OCI-LY1 (cell line): ENCODE measurements at regions not wholly inside any gene's neighbourhood (a gene's known extent, or its start where the extent isn't known, plus 50 kb on each side); places are given as distances from the start of the nearest gene placed in this dataset.

Experiments
- H2AFZ ChIP-seq: fragments of 200-600 bp; sonication (generic), shearing (Covaris generic); 2 replicates; pipeline ENCODE4 v1.6.0; 2014; ENCODE audit warnings: antibody characterized with exemption, mild to moderate bottlenecking, low read length
- H3F3A ChIP-seq: fragments of 200-600 bp; sonication (generic), shearing (Covaris generic); 2 replicates; pipeline ENCODE4 v1.6.0; 2014; ENCODE audit warnings: mild to moderate bottlenecking, antibody characterized with exemption, low read length, moderate library complexity; ENCODE audit not compliant: insufficient read depth
- H3K27ac ChIP-seq: fragments of 200-600 bp; sonication (generic); 2 replicates; pipeline ENCODE4 v1.5.1; 2014; ENCODE audit warnings: low read length, mixed run types, mild to moderate bottlenecking, low read depth; ENCODE audit not compliant: poor library complexity, severe bottlenecking
- H3K27me3 ChIP-seq: fragments of 200-600 bp; sonication (generic); 2 replicates; pipeline ENCODE4 v1.6.0; 2014; ENCODE audit warnings: antibody characterized with exemption, mild to moderate bottlenecking, low read length, moderate library complexity; ENCODE audit not compliant: insufficient read depth
- H3K36me3 ChIP-seq: fragments of 200-600 bp; sonication (generic); 2 replicates; pipeline ENCODE4 v1.6.1; 2014; ENCODE audit warnings: mild to moderate bottlenecking, antibody characterized with exemption, low read length, moderate library complexity, mixed read lengths; ENCODE audit not compliant: insufficient read depth
- H3K4me1 ChIP-seq: fragments of 200-600 bp; sonication (generic); 2 replicates; pipeline ENCODE4 v1.5.1; 2014; ENCODE audit warnings: mild to moderate bottlenecking, low read length, moderate library complexity; ENCODE audit not compliant: insufficient read depth, severe bottlenecking
- H3K4me2 ChIP-seq: fragments of 200-600 bp; sonication (generic), shearing (Covaris generic); 2 replicates; pipeline ENCODE4 v1.6.1; 2014; ENCODE audit warnings: low read length
- H3K4me3 ChIP-seq: fragments of 200-600 bp; sonication (generic); 2 replicates; pipeline ENCODE4 v1.5.1; 2014; ENCODE audit warnings: low read length, low read depth, mild to moderate bottlenecking, mixed read lengths; ENCODE audit not compliant: poor library complexity, severe bottlenecking
- H3K79me2 ChIP-seq: fragments of 200-600 bp; shearing (Covaris generic); 2 replicates; pipeline ENCODE4 v1.6.1; 2016; ENCODE audit warnings: mixed run types, low read length, mixed read lengths; ENCODE audit not compliant: insufficient read depth
- H3K9ac ChIP-seq: fragments of 200-600 bp; sonication (generic), shearing (Covaris generic); 2 replicates; pipeline ENCODE4 v1.6.1; 2014; ENCODE audit warnings: mild to moderate bottlenecking, low read length, mixed read lengths
- H3K9me2 ChIP-seq: fragments of 200-600 bp; sonication (generic), shearing (Covaris generic); 2 replicates; pipeline ENCODE4 v1.6.1; 2014; ENCODE audit warnings: low read depth, mild to moderate bottlenecking, low read length, mixed read lengths
- H3K9me3 ChIP-seq: fragments of 200-600 bp; shearing (Covaris generic); 2 replicates; pipeline ENCODE4 v1.6.1; 2014; ENCODE audit warnings: low read length, mixed read lengths
- H4K20me1 ChIP-seq: fragments of 200-600 bp; sonication (generic), shearing (Covaris generic); 2 replicates; pipeline ENCODE4 v1.6.0; 2016; ENCODE audit warnings: mild to moderate bottlenecking, low read length; ENCODE audit not compliant: insufficient read depth
- EZH2 ChIP-seq: fragments of 200-600 bp; sonication (generic), shearing (Covaris generic); IDR thresholded peaks from 2 replicates; pipeline ENCODE4 v1.8.0; 2017; ENCODE audit warnings: borderline replicate concordance, mixed run types, mild to moderate bottlenecking, antibody characterized with exemption, low read length, moderate library complexity, mixed read lengths
- TF ChIP-seq, protein P1 (sequence below): fragments of 200-600 bp; sonication (generic), shearing (Covaris generic); IDR thresholded peaks from 2 replicates; pipeline ENCODE4 v1.5.1; 2017; ENCODE audit warnings: mild to moderate bottlenecking, antibody characterized with exemption, low read length, moderate library complexity, mixed read lengths

GRCh38 chr5:3911773-3912172 lies 316.1 kb downstream of the IRX1 start:
- H3K27ac ChIP-seq = no peak overlapping the region
- H3K9me2 ChIP-seq = no peaks in the 10 kb centered on the region
- no peak overlapping the region for H3K4me2 ChIP-seq
- no peaks in the 10 kb centered on the region for H3F3A ChIP-seq
- H3K27me3 ChIP-seq = no peaks in the 10 kb centered on the region
- H3K4me1 ChIP-seq = no peaks in the 10 kb centered on the region
- H3K9ac ChIP-seq = no peak overlapping the region
- no peaks in the 10 kb centered on the region for H3K36me3 ChIP-seq
- H3K4me3 ChIP-seq = no peak overlapping the region
- TF ChIP-seq, protein P1, sequence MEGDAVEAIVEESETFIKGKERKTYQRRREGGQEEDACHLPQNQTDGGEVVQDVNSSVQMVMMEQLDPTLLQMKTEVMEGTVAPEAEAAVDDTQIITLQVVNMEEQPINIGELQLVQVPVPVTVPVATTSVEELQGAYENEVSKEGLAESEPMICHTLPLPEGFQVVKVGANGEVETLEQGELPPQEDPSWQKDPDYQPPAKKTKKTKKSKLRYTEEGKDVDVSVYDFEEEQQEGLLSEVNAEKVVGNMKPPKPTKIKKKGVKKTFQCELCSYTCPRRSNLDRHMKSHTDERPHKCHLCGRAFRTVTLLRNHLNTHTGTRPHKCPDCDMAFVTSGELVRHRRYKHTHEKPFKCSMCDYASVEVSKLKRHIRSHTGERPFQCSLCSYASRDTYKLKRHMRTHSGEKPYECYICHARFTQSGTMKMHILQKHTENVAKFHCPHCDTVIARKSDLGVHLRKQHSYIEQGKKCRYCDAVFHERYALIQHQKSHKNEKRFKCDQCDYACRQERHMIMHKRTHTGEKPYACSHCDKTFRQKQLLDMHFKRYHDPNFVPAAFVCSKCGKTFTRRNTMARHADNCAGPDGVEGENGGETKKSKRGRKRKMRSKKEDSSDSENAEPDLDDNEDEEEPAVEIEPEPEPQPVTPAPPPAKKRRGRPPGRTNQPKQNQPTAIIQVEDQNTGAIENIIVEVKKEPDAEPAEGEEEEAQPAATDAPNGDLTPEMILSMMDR = no peak
- TF ChIP-seq EZH2 = no peak
- no peak overlapping the region for H2AFZ ChIP-seq
- no peaks in the 10 kb centered on the region for H4K20me1 ChIP-seq
- H3K79me2 ChIP-seq = no peaks in the 10 kb centered on the region
- H3K9me3 ChIP-seq = no peaks in the 10 kb centered on the region

DNA sequence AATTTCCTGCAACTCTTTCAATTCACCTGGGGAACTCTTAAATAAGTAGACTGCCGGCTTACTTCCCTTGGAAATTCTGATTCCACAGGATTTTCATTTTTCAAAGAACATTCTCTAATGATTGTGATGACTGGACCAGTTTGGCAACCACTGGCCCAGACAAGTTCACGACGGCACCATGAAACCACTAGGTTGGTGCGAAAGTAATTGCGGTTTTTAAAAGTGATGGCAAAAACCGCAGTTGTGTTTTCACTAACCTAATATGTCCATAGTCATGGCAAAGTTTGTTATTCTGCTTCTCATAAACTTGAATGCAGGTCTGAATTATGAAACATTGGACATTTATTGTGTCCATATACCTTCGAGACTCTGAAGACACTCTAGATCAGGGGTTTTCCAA lies 317.2 kb downstream of the IRX1 start:
- TF ChIP-seq EZH2 = no peak
- TF ChIP-seq, protein P1 = no peak

DNA sequence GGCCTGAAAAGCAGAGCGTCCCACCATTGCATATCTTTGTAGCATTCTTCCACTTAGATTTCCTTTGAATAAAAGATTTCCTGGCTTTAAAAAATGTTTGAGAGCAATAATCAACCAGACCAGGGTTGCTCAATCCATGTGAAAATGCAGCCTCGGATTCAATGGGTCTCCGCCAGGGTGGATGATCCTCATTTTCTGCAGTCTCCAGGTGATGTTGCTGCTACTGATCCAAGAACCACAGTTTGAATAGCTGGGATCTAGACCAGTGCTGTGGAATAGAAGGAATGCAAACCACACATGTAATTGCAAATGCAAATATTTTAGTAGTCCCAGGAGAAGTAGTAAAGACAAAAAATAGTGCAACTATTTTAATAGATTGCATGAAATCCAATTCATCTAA lies 317.6 kb downstream of the IRX1 start:
- Histone ChIP-seq H3K9ac (no peak overlapping the region), H3K4me2 (no peak overlapping the region), H3K4me3 (no peak overlapping the region), H3K36me3 (no peaks in the 10 kb centered on the region), H3K9me3 (no peaks in the 10 kb centered on the region), H3K9me2 (no peaks in the 10 kb centered on the region), H3K27me3 (no peaks in the 10 kb centered on the region), H3F3A (no peaks in the 10 kb centered on the region), H3K79me2 (no peaks in the 10 kb centered on the region), H4K20me1 (no peaks in the 10 kb centered on the region), H3K4me1 (no peaks in the 10 kb centered on the region), H3K27ac (no peak overlapping the region), H2AFZ (no peak overlapping the region)
- TF ChIP-seq EZH2 = no peak
- TF ChIP-seq, protein P1 = no peak

More for the DNA sequence above, 317.2 kb downstream of the IRX1 start:
- H2AFZ ChIP-seq = no peak overlapping the region
- H3K79me2 ChIP-seq = no peaks in the 10 kb centered on the region
- no peak overlapping the region for H3K27ac ChIP-seq
- no peaks in the 10 kb centered on the region for H3K36me3 ChIP-seq
- no peak overlapping the region for H3K4me2 ChIP-seq
- H3K9ac ChIP-seq = no peak overlapping the region
- no peaks in the 10 kb centered on the region for H3F3A ChIP-seq
- H3K9me3 ChIP-seq = no peaks in the 10 kb centered on the region
- H3K4me1 ChIP-seq = no peaks in the 10 kb centered on the region
- no peaks in the 10 kb centered on the region for H3K9me2 ChIP-seq
- H3K4me3 ChIP-seq = no peak overlapping the region
- H3K27me3 ChIP-seq = no peaks in the 10 kb centered on the region
- H4K20me1 ChIP-seq = no peaks in the 10 kb centered on the region
